ENCODE measurements at regions not wholly inside any gene's neighbourhood (a gene's known extent, or its start where the extent isn't known, plus 50 kb on each side); places are given as distances from the start of the nearest gene placed in this dataset.
"Not testable (repeated sequence)": the region's sequence is repeated elsewhere in the genome, so short reads cannot be mapped to it uniquely, and the experiment has no call there.

- DNase-seq (ENCODE audit: low read depth, low spot score) (no peak), ATAC-seq (no peak)
- no peaks in the 10 kb centered on the region for H3K4me1 ChIP-seq (ENCODE audit: control insufficient read depth, insufficient read depth, low read length)
- no TSS peak for BruUV-seq (replicated peaks)
- CTCF ChIA-PET, result no interaction called here
- H3K9me3 ChIP-seq (ENCODE audit: control insufficient read depth, insufficient read depth, low read depth, low read length), result no peaks in the 10 kb centered on the region
- intact Hi-C loops (cut with micrococcal nuclease; ENCODE audit: unreplicated experiment) (no loop called here), in situ Hi-C loops (cut with HindIII; ENCODE audit: low pct_unique_long_range_greater_than_20kb, low sequenced_read_pairs) (no loop called here)
- no peaks in the 10 kb centered on the region for H3K27me3 ChIP-seq (ENCODE audit: control insufficient read depth, insufficient read depth, low read length)
- POLR2A ChIA-PET, result interaction anchor here (0.6 kb wide), 1 partner anchor 901 kb away, joined by 13 read pairs; no protein-coding TSS in a partner anchor
- no peak overlapping the region for H3K4me3 ChIP-seq (ENCODE audit: low read depth in 2 of 2, low read length in 2 of 2)
- TF ChIP-seq REST (IDR thresholded peaks at IDR 0.05; ENCODE audit: insufficient read depth in 1 of 2, low read depth in 2 of 2, low read length in 1 of 2) (no peak), SIN3A (IDR thresholded peaks at IDR 0.05; ENCODE audit: borderline replicate concordance, insufficient read depth, low read depth, low read length) (no peak), POLR2AphosphoS5 (IDR thresholded peaks at IDR 0.05; ENCODE audit: low read depth, low read length) (no peak), TCF7L2 (IDR thresholded peaks at IDR 0.05; ENCODE audit: low read depth, low read length) (no peak)
- TF ChIP-seq, protein P1, sequence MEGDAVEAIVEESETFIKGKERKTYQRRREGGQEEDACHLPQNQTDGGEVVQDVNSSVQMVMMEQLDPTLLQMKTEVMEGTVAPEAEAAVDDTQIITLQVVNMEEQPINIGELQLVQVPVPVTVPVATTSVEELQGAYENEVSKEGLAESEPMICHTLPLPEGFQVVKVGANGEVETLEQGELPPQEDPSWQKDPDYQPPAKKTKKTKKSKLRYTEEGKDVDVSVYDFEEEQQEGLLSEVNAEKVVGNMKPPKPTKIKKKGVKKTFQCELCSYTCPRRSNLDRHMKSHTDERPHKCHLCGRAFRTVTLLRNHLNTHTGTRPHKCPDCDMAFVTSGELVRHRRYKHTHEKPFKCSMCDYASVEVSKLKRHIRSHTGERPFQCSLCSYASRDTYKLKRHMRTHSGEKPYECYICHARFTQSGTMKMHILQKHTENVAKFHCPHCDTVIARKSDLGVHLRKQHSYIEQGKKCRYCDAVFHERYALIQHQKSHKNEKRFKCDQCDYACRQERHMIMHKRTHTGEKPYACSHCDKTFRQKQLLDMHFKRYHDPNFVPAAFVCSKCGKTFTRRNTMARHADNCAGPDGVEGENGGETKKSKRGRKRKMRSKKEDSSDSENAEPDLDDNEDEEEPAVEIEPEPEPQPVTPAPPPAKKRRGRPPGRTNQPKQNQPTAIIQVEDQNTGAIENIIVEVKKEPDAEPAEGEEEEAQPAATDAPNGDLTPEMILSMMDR (IDR thresholded peaks at IDR 0.05), result no peak
- no peaks in the 10 kb centered on the region for H3K36me3 ChIP-seq (ENCODE audit: control insufficient read depth, insufficient read depth, low read length)
- no peak overlapping the region for H3K27ac ChIP-seq (ENCODE audit: low read length)
Observed at GRCh38 chr1:105626276-105626987, 1430.0 kb upstream of the PRMT6 start.

GRCh38 chr1:105631153-105631744 is 1425.2 kb upstream of the PRMT6 start:
- CTCF ChIA-PET; intact Hi-C loops (cut with micrococcal nuclease; ENCODE audit: unreplicated experiment); BruUV-seq (replicated peaks); ATAC-seq; H3K4me1 ChIP-seq (ENCODE audit: control insufficient read depth, insufficient read depth, low read length); H3K36me3 ChIP-seq (ENCODE audit: control insufficient read depth, insufficient read depth, low read length); H3K27ac ChIP-seq (ENCODE audit: low read length); H3K27me3 ChIP-seq (ENCODE audit: control insufficient read depth, insufficient read depth, low read length); H3K9me3 ChIP-seq (ENCODE audit: control insufficient read depth, insufficient read depth, low read depth, low read length); POLR2A ChIA-PET; in situ Hi-C loops (cut with HindIII; ENCODE audit: low pct_unique_long_range_greater_than_20kb, low sequenced_read_pairs); DNase-seq (ENCODE audit: low read depth, low spot score); H3K4me3 ChIP-seq (ENCODE audit: low read depth in 2 of 2, low read length in 2 of 2): not testable (repeated sequence)

Data from Panc1 (cell line).